ENCODE measurements at regions not wholly inside any gene's neighbourhood (a gene's known extent, or its start where the extent isn't known, plus 50 kb on each side); places are given as distances from the start of the nearest gene placed in this dataset.

GRCh38 chr5:32848681-32849080 lies 137.6 kb downstream of the NPR3 start:
- TF ChIP-seq CTCF (conservative IDR thresholded peaks at IDR 0.05; ENCODE audit: low read depth in 2 of 2) = no peak
- no peak for TF ChIP-seq EZH2phosphoT487 (IDR thresholded peaks at IDR 0.05; ENCODE audit: unreplicated experiment)
- TF ChIP-seq POLR2AphosphoS5 (IDR thresholded peaks at IDR 0.05; ENCODE audit: low read depth) = no peak
- TF ChIP-seq EZH2 (IDR thresholded peaks at IDR 0.05; ENCODE audit: low read depth, unreplicated experiment) = no peak
- TF ChIP-seq, protein P1, sequence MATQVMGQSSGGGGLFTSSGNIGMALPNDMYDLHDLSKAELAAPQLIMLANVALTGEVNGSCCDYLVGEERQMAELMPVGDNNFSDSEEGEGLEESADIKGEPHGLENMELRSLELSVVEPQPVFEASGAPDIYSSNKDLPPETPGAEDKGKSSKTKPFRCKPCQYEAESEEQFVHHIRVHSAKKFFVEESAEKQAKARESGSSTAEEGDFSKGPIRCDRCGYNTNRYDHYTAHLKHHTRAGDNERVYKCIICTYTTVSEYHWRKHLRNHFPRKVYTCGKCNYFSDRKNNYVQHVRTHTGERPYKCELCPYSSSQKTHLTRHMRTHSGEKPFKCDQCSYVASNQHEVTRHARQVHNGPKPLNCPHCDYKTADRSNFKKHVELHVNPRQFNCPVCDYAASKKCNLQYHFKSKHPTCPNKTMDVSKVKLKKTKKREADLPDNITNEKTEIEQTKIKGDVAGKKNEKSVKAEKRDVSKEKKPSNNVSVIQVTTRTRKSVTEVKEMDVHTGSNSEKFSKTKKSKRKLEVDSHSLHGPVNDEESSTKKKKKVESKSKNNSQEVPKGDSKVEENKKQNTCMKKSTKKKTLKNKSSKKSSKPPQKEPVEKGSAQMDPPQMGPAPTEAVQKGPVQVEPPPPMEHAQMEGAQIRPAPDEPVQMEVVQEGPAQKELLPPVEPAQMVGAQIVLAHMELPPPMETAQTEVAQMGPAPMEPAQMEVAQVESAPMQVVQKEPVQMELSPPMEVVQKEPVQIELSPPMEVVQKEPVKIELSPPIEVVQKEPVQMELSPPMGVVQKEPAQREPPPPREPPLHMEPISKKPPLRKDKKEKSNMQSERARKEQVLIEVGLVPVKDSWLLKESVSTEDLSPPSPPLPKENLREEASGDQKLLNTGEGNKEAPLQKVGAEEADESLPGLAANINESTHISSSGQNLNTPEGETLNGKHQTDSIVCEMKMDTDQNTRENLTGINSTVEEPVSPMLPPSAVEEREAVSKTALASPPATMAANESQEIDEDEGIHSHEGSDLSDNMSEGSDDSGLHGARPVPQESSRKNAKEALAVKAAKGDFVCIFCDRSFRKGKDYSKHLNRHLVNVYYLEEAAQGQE (IDR thresholded peaks at IDR 0.05; ENCODE audit: unreplicated experiment) = no peak

Data from GM23338 (cell line).